ENCODE measurements at regions not wholly inside any gene's neighbourhood (a gene's known extent, or its start where the extent isn't known, plus 50 kb on each side); places are given as distances from the start of the nearest gene placed in this dataset.

GRCh38 chr13:64958106-64958505 is 2272.0 kb downstream of the PCDH9 start:
- no peak for TF ChIP-seq CTCF (IDR thresholded peaks at IDR 0.05)
- no peak for TF ChIP-seq POLR2A (IDR thresholded peaks at IDR 0.05)
